Thyroid gland (tissue), 4 donors: ENCODE measurements at regions not wholly inside any gene's neighbourhood (a gene's known extent, or its start where the extent isn't known, plus 50 kb on each side); places are given as distances from the start of the nearest gene placed in this dataset.

ENCODE experiments used
- CTCF ChIP-seq, 6 experiments: fragments of 200-600 bp in 3 of 6; fragments of 450-650 bp in 3 of 6; sonication (generic) in 3 of 6; IDR thresholded peaks; one replicate each; pipeline ENCODE4 v1.5.1; 2016 to 2019; ENCODE audit warnings: antibody characterized with exemption in 6 of 6, mild to moderate bottlenecking in 2 of 6, inconsistent platforms in 1 of 6, moderate library complexity in 1 of 6
- POLR2A ChIP-seq, 2 donors: fragments of 450-650 bp; IDR thresholded peaks; one replicate each; pipeline ENCODE4 v1.6.1; 2017; ENCODE audit warnings: antibody characterized with exemption in 2 of 2, mild to moderate bottlenecking in 2 of 2, moderate library complexity in 1 of 2

DNA sequence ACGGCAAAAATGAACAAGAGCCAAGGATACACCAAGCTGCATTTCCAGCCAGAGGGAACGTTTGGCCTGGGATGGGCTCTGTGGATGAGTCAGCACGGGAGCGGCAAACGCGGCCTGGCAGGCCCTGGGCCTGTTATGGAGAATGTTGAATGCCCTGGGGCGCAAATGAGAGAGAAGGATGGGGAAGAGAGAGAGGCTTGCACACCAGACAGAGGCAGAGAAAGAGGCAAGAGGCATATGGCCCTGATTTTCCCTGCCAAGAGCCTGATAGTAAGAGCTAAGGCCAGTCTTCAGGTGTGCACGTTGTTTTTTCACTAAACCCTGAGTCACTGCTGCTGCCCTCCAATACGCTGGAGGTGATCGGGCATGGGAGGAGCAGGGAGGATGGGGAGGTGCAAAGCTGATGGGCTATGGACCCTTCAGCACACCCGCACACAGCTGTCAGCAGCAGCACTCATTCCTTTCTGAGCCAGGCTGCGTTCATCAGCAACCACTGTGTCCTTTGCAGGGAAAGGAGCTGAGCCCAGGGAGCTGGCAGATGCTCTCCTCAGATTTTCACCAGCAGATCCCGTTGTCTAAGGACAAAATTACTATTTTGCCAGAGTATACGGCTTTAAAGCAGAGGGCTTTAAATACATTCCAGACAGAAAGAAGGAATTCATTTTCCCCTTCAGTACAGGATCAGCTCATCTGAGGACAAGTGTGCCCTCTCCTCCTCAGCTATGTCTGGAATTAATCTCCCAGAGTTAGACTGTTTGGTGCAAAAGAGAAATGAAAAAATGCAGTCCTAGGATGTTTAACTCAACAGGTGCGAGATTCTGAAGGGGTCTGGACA lies 61.7 kb upstream of the SLC22A23 start:
- TF ChIP-seq CTCF (IDR thresholded peaks at IDR 0.05): no peak
- TF ChIP-seq POLR2A (IDR thresholded peaks at IDR 0.05): no peak
